Suprapubic skin (tissue), 4 donors: ENCODE measurements at regions not wholly inside any gene's neighbourhood (a gene's known extent, or its start where the extent isn't known, plus 50 kb on each side); places are given as distances from the start of the nearest gene placed in this dataset.

Source experiments
- DNase-seq, 2 donors: peaks; one replicate each; pipeline ENCODE4 v3.0.0-alpha.2; 2019; ENCODE audit warnings: low spot score in 2 of 2
- H3K27ac ChIP-seq: fragments of 200-600 bp; sonication (generic); one replicate; pipeline ENCODE4 v1.5.1; 2019
- H3K27me3 ChIP-seq: fragments of 200-600 bp; sonication (generic); one replicate; pipeline ENCODE4 v1.5.1; 2019
- H3K36me3 ChIP-seq: fragments of 200-600 bp; sonication (generic); one replicate; pipeline ENCODE4 v1.5.1; 2019
- H3K4me1 ChIP-seq: fragments of 200-600 bp; sonication (generic); one replicate; pipeline ENCODE4 v1.5.1; 2019
- H3K4me3 ChIP-seq: fragments of 200-600 bp; sonication (generic); one replicate; pipeline ENCODE4 v1.5.1; 2019; ENCODE audit warnings: mild to moderate bottlenecking
- H3K9me3 ChIP-seq: fragments of 200-600 bp; sonication (generic); one replicate; pipeline ENCODE4 v1.5.1; 2019
- EP300 ChIP-seq: sonication (generic); formaldehyde crosslinking; IDR thresholded peaks from one replicate; pipeline ENCODE4 v1.6.1; 2017; ENCODE audit warnings: antibody characterized with exemption
- POLR2A ChIP-seq, 2 donors: fragments of 450-650 bp; IDR thresholded peaks; one replicate each; pipeline ENCODE4 v1.6.1; 2017; ENCODE audit warnings: antibody characterized with exemption in 2 of 2, mild to moderate bottlenecking in 2 of 2, moderate library complexity in 2 of 2
- POLR2AphosphoS5 ChIP-seq, 3 donors: sonication (generic); formaldehyde crosslinking; IDR thresholded peaks; one replicate each; pipeline ENCODE4 v1.6.1; 2017; ENCODE audit warnings: antibody characterized with exemption in 3 of 3
- WGBS: methylation state at CpG from one replicate; pipeline ENCODE4 v1.1.5; 2018; 5-methylcytosine and 5-hydroxymethylcytosine counted together
- TF ChIP-seq, protein P1 (sequence below), 2 donors: fragments of 200-600 bp in 1 of 2; fragments of 450-650 bp in 1 of 2; sonication (generic) in 1 of 2; IDR thresholded peaks; one replicate each; pipeline ENCODE4 v1.5.1; 2016 to 2019; ENCODE audit warnings: antibody characterized with exemption in 2 of 2, mild to moderate bottlenecking in 1 of 2, moderate library complexity in 1 of 2

- Histone ChIP-seq H3K36me3 (no peaks in the 10 kb centered on the region), H3K27me3 (no peaks in the 10 kb centered on the region), H3K4me3 (no peak overlapping the region), H3K4me1 (no peaks in the 10 kb centered on the region), H3K9me3 (no peaks in the 10 kb centered on the region), H3K27ac (no peak overlapping the region)
- TF ChIP-seq POLR2A (IDR thresholded peaks at IDR 0.05) (no peak), POLR2AphosphoS5 (IDR thresholded peaks at IDR 0.05) (no peak), EP300 (no peak)
- TF ChIP-seq, protein P1, sequence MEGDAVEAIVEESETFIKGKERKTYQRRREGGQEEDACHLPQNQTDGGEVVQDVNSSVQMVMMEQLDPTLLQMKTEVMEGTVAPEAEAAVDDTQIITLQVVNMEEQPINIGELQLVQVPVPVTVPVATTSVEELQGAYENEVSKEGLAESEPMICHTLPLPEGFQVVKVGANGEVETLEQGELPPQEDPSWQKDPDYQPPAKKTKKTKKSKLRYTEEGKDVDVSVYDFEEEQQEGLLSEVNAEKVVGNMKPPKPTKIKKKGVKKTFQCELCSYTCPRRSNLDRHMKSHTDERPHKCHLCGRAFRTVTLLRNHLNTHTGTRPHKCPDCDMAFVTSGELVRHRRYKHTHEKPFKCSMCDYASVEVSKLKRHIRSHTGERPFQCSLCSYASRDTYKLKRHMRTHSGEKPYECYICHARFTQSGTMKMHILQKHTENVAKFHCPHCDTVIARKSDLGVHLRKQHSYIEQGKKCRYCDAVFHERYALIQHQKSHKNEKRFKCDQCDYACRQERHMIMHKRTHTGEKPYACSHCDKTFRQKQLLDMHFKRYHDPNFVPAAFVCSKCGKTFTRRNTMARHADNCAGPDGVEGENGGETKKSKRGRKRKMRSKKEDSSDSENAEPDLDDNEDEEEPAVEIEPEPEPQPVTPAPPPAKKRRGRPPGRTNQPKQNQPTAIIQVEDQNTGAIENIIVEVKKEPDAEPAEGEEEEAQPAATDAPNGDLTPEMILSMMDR (IDR thresholded peaks at IDR 0.05): no peak
- DNase-seq: no peak
- WGBS: 53% methylated on average over 5 of the region's 5 CpGs
Measured at GRCh38 chr4:42709392-42710065, 52.6 kb upstream of the ATP8A1 start.

DNA sequence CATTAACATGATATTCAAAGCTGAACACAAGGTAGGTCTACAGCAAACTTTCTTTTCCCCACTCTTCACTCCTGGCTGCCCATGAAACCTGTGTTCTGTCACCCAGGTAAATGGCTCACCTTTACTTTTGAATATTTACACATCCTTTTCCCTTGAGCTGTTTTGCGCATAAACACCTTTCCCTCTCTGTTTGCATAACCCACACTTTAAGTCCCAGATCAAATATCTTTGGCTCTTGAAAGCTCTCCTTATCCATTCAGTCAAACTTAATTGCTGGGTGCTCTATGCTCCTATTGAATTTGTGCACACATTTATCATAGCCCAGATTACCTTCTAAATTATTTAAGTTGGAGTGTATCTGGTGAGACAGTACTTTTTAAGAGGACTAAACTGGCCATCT lies 51.7 kb upstream of the ATP8A1 start:
- no peaks in the 10 kb centered on the region for H3K36me3 ChIP-seq
- H3K4me1 ChIP-seq: no peaks in the 10 kb centered on the region
- no peak overlapping the region for H3K27ac ChIP-seq
- TF ChIP-seq POLR2A (IDR thresholded peaks at IDR 0.05): no peak
- TF ChIP-seq, protein P1 (IDR thresholded peaks at IDR 0.05): no peak
- no peak for TF ChIP-seq EP300
- no peak for TF ChIP-seq POLR2AphosphoS5 (IDR thresholded peaks at IDR 0.05)
- 98% methylated on average over 1 of the region's 1 CpG for WGBS
- H3K27me3 ChIP-seq: no peaks in the 10 kb centered on the region
- no peak for DNase-seq
- no peaks in the 10 kb centered on the region for H3K9me3 ChIP-seq
- no peak overlapping the region for H3K4me3 ChIP-seq
